Fibroblast of the aortic adventitia (primary cell): ENCODE measurements at regions not wholly inside any gene's neighbourhood (a gene's known extent, or its start where the extent isn't known, plus 50 kb on each side); places are given as distances from the start of the nearest gene placed in this dataset.

Experiments used
- DNase-seq: peaks from one replicate; pipeline ENCODE4 v3.0.0-alpha.2; 2010; ENCODE audit warnings: low read depth
- H3K4me3 ChIP-seq: 2 replicates; pipeline ENCODE4 v1.5.1; 2011; ENCODE audit warnings: low read depth, mild to moderate bottlenecking, control low read depth, low read length, moderate library complexity
- TF ChIP-seq, protein P1 (sequence below): IDR thresholded peaks from 2 replicates; pipeline ENCODE4 v1.5.1; 2011; ENCODE audit warnings: mild to moderate bottlenecking, low read length, control low read depth, inconsistent platforms; ENCODE audit not compliant: insufficient read depth

DNA sequence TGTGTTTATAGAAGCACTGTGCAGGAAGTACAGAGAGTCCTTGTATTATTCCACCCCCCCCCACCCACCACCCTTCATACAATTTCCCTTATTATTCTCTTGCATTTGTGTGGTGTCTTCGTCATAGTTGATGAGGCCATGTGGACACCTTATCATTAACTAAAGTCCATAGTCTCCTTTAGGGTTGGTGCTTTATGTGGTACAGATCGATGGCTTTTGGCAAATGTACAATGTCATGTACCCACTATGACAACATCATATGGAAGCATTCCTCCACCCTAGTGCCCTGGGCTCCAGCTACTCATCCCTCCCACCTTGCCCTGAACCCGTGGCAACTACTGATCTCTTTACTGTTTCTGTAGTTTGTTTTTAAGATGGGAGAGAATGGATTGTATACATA is 93.8 kb upstream of the HDAC4 start:
- no peak overlapping the region for H3K4me3 ChIP-seq
- DNase-seq, result no peak
- TF ChIP-seq, protein P1, sequence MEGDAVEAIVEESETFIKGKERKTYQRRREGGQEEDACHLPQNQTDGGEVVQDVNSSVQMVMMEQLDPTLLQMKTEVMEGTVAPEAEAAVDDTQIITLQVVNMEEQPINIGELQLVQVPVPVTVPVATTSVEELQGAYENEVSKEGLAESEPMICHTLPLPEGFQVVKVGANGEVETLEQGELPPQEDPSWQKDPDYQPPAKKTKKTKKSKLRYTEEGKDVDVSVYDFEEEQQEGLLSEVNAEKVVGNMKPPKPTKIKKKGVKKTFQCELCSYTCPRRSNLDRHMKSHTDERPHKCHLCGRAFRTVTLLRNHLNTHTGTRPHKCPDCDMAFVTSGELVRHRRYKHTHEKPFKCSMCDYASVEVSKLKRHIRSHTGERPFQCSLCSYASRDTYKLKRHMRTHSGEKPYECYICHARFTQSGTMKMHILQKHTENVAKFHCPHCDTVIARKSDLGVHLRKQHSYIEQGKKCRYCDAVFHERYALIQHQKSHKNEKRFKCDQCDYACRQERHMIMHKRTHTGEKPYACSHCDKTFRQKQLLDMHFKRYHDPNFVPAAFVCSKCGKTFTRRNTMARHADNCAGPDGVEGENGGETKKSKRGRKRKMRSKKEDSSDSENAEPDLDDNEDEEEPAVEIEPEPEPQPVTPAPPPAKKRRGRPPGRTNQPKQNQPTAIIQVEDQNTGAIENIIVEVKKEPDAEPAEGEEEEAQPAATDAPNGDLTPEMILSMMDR, result no peak

DNA sequence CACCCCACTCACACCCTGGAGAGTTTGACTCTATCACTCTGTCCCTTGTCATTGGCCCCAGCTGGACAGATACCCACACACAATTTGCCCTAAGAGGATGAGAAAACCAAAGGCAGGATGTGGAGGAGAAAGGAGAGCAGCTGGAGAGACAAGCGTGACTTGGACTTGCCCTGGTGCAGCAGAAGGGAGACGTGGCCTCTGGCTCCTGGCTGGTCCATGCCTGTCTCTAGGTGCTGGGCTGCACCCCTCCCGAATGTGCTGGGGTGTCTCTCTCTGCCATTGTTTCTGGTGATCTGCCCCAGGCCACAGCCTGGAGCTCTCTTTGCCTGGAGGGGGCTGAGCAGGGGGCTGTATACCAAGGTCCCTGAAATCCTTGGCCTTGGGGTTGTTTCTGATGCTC is 88.7 kb upstream of the HDAC4 start:
- no peak overlapping the region for H3K4me3 ChIP-seq
- no peak for DNase-seq
- TF ChIP-seq, protein P1, result no peak

DNA sequence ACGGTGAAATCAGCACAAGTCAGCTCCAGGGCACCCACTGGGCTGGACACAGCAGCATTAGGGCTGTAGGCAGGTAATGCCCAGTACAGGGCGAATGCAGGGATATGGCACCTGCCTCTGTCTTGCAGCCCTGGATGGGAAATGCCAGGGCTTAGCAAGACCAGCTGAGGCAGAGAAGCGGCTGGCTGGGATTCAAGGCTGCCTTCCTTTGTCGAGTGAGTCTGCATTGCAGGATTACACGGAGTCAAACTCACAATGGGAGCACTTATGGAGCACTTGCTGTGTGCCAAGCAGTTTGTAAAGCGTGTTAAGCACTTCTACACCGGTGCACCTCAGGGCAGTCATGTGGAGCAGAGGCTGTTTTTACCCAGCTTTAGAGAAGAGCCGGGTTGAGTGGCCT is 87.3 kb upstream of the HDAC4 start:
- TF ChIP-seq, protein P1, result no peak
- no peak overlapping the region for H3K4me3 ChIP-seq
- no peak for DNase-seq

GRCh38 chr2:239487272-239487671 is 86.5 kb upstream of the HDAC4 start:
- DNase-seq, result no peak
- no peak overlapping the region for H3K4me3 ChIP-seq
- TF ChIP-seq, protein P1, result no peak

- no peak for DNase-seq
- no peak overlapping the region for H3K4me3 ChIP-seq
- TF ChIP-seq, protein P1, result no peak
These were observed 84.8 kb upstream of the HDAC4 start for GRCh38 chr2:239485622-239486021.

GRCh38 chr2:239484571-239485355 is 83.9 kb upstream of the HDAC4 start:
- no peak overlapping the region for H3K4me3 ChIP-seq
- TF ChIP-seq, protein P1, result no peak

More at GRCh38 chr2:239484571-239485355, 83.9 kb upstream of the HDAC4 start:
- no peak for DNase-seq
